RKO (cell line): ENCODE measurements at regions not wholly inside any gene's neighbourhood (a gene's known extent, or its start where the extent isn't known, plus 50 kb on each side); places are given as distances from the start of the nearest gene placed in this dataset.
"Not testable (repeated sequence)": the region's sequence is repeated elsewhere in the genome, so short reads cannot be mapped to it uniquely, and the experiment has no call there.

ENCODE experiments used
- DNase-seq: peaks from one replicate; pipeline ENCODE4 v3.0.0-alpha.2; 2016; ENCODE audit warnings: low spot score

DNA sequence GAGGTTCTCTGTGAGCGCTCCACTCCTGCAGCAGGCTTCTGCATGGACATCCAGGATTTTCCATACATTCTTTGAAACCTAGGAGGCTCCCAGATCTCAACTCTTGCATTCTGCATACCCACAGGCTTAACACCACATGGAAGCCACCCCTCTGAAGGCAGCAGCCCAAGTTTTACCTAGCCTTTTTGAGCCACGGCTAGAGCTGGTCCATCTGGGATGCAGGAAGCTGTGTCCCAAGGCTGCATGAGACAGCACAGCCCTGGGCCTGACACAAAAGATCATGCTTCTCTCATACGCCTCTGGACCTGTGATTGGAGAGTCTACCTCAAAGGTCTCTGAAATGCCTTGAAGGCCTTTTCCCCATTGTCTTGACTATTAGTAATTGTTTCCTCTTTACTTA, 53.6 kb upstream of the RPRM start:
- DNase-seq: no peak

DNA sequence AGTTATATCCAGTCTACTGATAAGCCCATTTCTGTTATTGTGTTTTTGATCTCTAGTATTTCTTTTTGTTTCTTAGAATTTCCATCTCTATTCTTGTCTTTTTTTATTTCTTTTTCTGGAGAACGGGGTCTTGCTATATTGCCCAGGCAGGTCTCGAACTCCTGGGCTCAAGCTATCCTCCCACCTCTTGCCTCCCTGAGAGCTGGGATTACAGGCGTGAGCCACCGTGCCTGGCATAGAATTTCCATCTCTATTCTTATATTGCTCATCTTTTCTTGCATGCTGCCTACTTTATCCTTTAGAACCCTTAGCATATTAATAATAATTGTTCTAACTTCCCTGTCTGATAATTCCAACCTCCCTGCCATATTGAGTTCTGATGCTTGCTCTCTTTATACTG, 55.2 kb upstream of the RPRM start:
- not testable (repeated sequence) for DNase-seq

DNA sequence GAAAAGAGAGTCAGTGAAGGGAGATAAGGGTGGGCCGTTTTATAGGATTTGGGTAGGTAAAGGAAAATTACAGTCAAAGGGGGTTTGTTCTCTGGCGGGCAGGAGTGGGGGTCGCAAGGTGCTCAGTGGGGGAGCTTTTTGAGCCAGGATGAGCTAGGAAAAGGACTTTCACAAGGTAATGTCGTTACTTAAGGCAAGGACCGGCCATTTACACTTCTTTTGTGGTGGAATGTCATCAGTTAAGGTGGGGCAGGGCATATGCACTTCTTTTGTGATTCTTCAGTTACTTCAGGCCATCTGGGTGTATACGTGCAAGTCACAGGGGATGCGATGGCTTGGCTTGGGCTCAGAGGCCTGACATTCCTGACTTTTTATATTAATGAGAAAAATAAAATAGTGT, 56.0 kb upstream of the RPRM start:
- not testable (repeated sequence) for DNase-seq

DNA sequence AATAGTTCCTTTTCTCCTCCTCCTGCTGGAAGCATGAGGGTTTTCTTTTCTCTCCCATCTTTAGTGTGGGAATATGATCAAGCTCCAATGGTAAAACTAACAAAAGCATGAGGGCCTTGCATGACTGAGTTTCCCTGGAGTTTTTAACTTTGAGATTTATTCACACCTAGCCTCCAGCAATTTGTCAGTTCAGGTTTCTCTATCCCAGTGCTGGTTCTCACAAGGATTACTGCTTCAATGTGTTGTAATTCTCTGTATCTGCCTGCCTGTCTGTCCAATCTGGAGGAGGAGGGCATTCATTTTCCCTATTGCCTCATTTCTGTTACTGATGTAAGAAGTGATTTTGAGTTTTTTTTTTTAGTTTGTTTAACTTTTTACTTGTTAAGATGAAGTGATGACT, 57.6 kb upstream of the RPRM start:
- no peak for DNase-seq

DNA sequence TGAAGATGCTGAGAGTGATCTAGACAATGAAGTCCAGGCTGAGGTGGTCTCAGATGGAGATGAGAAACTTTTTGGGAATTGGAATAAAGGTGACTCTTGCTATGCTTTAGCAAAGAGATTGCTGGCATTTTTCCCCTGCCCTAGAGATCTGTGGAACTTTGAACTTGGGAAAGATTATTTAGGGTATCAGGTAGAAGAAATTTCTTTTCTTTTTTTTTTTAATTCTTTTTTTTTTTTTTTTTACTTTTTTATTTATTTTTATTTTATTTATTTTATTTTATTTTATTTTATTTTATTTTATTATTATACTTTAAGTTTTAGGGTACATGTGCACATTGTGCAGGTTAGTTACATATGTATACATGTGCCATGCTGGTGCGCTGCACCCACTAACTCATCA, 59.5 kb upstream of the RPRM start:
- DNase-seq: not testable (repeated sequence)

DNA sequence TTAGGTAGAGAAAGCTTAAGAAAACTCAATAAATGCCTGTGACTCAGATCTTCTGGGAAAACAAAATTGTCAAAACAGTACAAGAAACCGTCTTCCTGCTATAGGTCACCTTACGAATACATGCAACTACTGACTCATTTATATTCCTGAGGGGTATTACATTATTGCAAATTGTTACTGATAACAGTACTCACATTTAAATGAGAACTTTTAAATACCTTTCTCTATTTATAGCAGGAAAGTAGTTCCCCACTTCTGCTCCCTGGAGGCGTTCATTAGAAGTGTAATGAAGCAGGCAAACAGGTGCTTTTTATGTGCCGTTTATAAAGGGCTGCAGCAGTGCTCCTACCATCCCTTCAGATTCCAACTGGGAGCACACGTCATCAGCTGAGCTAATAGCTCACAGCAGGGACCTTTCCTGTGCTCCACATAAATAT, 65.1 kb upstream of the RPRM start:
- peak; percentile 0 for DNase-seq

DNA sequence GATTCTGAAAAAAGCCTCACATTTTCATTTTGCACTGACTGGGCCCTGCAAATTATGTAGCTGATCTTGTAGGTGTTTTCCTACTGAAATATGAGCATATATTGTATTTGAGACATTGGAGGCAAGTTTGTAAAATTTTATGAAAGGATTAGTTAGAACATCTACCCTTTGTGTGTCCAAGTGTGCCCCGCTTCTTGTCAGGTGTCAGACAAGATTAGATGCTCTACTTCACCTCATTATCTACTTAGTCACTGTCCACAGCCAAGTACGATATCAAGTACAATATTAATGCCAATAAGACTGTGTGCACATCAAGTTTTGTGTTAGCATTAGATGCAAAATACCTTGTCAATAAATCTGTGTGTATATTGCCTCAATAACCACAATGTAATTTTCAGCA, 67.8 kb upstream of the RPRM start:
- DNase-seq: no peak

DNA sequence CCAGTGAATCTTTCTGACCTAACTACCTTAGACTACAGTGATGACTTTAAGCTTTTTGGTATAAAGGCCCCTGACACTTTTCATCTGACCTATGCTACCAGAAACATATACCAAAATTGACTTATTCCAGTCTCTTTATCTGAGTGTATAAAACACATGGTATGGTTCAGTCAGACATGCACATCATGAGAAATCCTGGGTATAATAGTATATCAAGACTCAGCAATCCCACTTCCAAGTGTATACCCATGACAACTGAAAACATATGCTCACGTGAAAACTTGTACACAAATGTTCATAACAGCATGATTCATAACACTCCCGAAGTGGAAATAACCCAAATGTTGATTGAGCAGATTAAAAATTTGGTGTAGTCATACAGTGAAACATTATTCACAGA, 70.0 kb upstream of the RPRM start:
- no peak for DNase-seq

DNA sequence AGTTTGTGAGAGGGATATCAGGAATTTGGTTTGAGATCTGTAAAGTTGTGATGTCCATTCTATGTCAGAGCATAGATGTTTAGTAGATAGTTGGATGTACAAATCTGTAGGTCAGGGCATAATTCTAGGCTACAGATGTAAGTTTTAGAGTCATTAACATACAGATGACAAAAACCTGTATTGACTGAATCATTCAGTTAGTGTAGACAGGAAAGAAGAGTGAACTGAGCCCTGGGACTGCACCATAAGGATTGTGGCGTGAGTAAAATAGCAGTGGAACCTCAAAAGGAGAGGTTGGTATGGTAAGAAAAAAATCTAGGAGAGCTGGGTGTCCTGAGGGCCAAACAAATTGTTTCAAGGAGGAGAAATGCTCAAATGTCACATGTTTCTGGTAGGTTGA, 73.1 kb upstream of the RPRM start:
- DNase-seq: no peak

DNA sequence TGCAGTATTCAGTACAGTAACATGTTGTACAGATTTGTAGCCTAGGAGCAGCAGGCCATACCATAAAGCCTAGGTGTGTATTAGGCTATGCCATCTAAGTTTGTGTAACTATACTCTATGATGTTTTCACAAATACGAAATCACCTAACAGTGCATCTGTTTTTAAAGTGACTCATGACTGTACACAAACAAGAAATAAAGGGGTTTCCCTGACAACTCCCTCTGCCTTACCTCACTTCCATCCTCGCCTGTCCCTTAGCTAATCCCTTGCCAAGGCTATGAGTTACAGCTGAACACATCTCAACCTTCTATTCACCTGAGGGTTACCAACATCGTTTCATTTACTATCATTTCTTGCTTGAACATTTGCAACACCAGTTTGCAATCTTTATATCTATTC, 78.6 kb upstream of the RPRM start:
- peak; percentile 8 for DNase-seq

DNA sequence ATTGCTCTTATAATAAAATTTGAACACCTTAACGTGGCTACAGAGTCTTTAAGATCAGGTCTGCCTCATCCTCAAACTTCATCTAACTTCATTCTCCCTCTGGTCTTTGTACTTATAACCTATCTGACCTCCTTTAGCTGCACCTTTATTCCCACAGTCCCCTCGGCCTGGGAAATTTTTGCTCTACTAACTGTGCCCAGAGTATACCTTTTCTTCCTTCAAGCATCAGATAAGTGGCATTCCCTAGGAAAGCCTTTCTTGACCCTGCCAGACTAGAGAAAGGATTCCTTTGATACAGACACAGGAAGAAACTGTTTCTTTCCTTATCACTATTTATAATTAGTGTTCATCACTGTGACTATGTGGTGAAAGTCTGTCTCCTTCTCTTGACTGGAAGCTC, 79.2 kb upstream of the RPRM start:
- no peak for DNase-seq

DNA sequence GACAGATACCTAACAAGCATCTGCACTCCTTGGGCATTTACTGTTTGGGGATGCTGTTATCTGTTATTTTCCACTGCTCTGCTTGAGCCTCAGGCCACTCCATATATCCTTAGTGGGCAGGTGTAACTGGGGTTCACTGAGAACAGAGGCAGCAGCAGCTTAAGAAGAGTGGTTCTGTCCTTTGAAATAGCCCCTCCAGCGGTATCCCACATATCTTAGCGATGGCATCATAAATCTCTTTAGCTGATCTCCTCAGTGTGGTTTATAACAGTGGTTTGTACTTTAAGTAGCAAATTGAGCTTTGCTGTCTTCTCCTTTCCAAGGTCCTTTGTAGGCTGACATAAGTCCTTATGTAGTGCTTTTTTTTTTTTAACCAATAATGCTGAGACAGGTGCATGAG, 79.7 kb upstream of the RPRM start:
- no peak for DNase-seq

DNA sequence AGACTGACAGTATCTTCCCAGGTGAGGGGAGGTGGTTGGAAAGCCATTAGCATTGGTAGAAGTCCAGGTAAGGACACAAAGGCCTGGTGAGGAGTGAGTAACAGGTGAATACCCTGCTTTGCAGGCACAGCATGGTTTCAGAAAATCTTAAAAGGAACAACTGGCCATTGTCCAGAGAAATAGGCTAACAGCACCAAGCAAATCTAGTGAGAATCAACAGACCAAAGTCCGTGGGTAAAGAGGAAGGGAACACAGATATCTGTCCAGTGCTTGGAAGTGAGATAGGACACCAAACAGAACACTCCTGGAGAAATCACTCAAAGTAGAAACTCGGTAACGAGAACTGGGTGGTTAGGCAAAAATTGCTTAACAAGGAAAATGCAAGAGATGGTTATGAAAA, 88.8 kb upstream of the RPRM start:
- no peak for DNase-seq

DNA sequence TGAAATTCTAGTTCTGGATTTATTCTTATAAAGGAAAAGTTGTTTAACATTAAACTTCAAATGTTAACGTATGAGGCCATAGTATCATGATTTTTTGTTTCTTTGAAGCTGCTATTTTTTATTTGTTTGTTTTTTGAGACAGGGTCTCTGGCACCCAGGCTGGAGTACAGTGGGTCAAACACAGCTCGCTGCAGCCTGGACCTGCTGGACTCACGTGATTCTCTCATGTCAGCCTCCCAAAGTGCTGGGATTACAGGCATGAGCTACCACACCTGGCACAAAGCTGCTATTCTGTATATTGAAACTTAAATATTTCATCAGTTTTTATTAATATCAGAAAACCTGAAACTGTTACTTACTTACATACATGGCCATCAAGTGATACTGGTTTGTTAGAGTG, 89.5 kb upstream of the RPRM start:
- DNase-seq: no peak

DNA sequence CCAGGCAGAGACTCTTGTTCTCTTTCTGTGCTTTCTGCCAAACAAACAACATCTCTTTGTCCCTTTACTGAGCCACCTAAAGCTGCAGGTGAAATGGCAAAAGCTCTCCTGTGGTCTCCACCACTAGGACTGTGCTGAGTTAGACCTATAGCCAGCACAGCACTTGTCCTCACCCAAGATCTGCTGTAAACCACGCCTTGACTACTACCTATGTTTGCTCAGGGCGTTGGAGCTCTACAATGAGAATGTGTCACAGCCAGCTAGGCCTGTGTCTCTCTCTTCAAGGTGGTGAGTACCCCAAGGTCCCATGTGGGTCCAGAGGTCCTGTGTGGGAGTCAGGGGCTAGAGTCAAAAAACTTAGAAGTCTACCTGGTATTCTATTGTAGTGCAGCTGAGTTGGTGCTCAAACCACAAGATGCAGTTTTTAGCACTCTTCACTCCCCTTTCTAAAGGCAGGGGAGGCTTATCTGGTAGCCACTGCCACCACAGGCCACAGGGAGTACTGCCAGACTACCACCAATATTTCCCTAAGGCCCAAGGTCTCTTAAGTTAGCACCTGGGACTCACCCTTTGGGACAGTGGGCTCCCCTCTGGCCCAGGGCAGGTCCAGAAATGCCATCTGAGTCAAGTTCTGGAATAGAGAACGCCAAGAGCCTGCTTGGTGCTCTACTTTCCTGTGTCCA, 96.8 kb upstream of the RPRM start:
- DNase-seq: no peak

DNA sequence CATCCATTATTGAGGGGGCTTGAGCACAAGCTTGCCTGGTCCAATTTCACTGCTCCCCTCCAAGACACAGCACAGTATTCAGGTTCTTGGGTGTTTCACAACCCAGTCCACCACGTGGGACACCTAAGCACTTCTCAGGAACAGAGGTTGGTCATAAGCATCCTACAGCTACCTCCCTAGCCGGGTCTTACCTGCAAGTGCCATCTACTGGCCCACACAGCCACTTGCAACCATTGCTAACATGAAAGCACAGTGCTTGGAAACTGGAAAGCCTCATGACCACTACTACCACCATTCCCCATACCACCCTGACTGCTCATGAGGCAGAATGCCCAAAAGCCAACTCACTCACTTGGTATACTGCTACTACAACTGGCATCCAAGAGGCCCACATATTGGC, 105.7 kb upstream of the RPRM start:
- DNase-seq: no peak

DNA sequence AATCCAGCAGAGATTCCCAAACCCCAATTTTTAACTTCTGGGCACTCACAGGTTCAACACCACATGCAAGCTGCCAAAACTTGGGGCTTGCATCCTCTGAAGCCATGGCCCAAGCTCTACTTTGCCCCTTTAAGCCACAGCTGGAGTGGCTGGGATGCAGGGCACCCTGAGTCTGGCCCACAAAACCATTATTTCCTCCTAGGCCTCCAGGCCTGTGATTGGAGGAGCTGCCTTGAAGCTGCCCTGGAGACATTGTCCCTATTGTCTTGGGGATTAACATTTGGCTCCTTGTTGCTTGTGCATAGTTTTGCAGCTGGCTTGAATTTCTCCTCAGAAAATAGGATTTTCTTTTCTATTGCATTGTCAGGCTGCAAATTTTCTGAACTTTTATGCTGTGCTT, 109.8 kb upstream of the RPRM start:
- no peak for DNase-seq

DNA sequence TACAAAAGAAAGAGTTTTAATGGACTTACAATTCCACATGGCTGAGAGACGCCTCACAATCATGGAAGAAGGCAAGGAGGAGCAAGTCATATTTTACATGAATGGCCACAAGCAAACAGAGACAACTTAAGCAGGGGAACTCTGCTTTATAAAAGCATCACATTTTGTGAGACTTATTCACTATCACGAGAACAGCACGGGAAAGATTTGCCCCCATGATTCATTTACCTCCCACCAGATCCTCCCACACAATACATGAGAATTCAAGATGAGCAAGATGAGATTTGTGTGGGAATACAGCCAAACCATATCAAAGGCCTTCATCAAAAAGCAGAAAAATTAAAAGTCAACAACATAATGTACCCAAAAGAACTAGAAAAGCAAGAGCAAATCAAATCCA, 111.0 kb upstream of the RPRM start:
- no peak for DNase-seq

DNA sequence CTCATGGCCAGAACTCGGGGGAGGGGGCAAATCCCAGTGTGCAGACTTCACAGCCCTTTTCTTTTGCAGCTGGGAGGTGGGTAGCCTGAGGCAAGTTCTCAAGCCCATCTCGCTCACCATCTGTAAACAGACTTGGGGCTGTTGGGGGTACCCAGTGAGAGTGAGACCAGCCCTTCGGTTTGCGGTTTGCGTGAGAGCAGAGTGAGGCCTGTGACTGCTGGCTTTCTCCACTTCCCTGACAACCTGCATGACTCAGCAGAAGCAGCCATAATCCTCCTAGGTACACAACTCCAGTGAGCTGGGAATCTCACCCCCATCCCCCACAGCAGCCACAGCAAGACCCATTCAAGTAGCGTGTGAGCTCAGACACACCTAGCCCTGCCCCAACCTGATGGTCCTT, 114.5 kb upstream of the RPRM start:
- not testable (repeated sequence) for DNase-seq

DNA sequence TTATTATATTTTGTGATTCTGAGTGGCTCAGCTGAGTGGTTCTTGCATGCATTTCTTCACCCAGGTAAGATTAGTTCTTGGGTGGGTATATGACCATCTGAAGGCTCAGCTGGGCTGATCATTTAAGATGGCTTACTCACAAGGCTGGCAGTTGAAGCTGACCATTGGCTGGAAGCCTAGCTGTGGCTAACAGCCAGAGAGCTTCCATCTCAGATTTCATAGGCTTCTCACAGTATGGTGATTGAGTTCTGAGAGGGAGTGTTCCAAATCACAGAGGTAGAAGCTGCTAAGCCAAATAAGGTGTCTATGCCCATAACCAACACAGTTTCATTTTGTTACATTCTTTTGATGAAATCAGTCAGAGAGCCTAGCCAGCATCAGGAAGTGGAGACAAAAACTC, 117.4 kb upstream of the RPRM start:
- DNase-seq: peak; percentile 5

DNA sequence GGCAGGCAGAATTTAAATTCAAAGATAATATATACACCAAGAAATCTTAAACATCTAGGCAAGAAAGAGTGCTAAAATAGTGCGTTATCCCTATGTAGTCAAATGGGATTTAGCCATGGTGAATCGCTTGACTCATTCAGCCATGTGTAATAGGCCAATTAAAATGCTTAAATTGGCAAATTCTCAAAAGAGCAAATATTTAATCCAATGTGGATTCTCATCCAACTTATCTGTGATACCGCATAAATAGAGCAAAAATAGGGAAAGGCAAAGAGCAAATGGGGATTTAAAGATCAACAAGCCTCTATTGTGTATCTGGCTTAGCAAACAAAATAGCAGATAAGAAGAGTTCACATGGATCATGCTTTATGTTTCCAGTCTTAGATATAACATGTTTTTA, 123.2 kb upstream of the RPRM start:
- no peak for DNase-seq

DNA sequence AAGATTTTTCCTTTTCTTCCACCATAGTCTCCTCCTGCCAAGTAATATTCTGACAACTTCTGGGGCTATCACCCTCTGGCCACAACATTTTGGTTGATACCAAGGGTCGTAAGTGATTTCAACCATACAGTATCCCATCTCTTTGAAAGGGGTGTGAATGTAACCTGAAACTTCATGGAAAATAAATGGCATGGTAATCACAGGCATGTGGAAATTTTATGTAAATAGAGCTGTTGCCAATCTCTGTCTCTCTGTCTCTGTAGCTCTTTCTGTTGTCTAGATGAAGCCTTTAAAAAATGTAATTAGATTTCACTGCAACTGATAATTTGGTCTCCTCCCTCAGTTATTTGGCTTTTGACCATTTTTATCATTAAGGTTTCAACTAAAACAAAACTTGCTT, 125.6 kb upstream of the RPRM start:
- no peak for DNase-seq

DNA sequence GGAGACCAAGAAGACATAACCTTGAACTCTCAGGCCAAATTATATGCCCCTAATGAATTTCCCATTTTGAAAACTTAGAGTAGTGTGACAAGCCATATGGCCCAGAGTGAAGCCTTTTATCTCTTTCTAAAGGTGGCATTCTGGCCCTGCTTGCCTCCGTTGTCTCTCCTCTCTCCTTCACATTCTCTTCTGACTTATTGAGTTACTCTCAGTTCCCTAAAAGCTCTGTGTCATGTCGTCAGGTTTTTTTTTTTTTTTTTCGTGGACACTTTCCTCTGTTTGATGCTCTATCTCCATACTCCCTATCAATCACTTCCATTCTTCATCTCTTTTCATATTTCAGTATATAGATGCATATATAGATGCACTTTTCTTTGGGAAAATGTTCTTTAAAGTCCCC, 128.1 kb upstream of the RPRM start:
- DNase-seq: no peak

DNA sequence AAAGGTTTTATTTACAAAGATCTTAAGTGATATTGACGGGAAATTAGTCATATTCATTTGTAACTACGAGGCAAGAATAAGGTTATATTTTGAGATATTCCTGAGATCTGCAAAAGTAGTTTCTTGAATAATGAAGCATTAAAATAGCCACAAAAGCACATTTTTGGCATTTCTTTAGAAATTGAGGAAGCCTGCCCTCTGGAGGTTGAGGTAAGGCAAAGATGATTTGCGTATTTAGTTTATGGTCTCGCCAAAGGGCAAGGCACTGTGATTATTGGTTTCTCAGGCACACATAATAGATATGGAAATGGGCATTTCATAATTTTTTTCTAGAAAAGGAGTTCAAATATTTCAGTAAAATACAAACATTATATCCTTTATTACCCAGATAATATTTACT, 143.7 kb upstream of the RPRM start:
- DNase-seq: peak; percentile 18

DNA sequence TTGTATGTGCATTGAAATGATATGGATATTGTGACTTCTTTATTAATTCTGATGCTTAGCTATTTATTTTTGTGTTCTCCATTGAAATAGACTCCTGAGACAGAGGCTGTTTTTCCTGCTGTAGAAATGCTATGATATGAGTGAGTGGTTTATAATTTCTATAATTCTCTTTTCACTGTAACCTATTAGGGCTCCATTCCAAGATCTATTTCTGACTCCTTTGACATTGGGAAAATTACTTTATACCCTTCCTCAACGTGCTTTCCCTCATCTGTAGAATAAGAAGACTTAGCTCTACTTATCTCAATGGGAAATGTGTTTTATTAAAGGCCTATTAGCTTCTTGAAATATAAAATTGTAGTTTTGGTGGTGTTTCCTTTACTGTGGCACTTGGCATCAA, 144.5 kb upstream of the RPRM start:
- no peak for DNase-seq
